HG03354 (cell line): ENCODE measurements at regions not wholly inside any gene's neighbourhood (a gene's known extent, or its start where the extent isn't known, plus 50 kb on each side); places are given as distances from the start of the nearest gene placed in this dataset.
"Not testable (repeated sequence)": the region's sequence is repeated elsewhere in the genome, so short reads cannot be mapped to it uniquely, and the experiment has no call there.

Experiments
- ATAC-seq: cut with Tn5 transposase; IDR thresholded peaks from one replicate; pipeline ENCODE4 v1.9.1; 2021; ENCODE audit warnings: mild to moderate bottlenecking; ENCODE audit not compliant: unreplicated experiment, poor library complexity, severe bottlenecking

DNA sequence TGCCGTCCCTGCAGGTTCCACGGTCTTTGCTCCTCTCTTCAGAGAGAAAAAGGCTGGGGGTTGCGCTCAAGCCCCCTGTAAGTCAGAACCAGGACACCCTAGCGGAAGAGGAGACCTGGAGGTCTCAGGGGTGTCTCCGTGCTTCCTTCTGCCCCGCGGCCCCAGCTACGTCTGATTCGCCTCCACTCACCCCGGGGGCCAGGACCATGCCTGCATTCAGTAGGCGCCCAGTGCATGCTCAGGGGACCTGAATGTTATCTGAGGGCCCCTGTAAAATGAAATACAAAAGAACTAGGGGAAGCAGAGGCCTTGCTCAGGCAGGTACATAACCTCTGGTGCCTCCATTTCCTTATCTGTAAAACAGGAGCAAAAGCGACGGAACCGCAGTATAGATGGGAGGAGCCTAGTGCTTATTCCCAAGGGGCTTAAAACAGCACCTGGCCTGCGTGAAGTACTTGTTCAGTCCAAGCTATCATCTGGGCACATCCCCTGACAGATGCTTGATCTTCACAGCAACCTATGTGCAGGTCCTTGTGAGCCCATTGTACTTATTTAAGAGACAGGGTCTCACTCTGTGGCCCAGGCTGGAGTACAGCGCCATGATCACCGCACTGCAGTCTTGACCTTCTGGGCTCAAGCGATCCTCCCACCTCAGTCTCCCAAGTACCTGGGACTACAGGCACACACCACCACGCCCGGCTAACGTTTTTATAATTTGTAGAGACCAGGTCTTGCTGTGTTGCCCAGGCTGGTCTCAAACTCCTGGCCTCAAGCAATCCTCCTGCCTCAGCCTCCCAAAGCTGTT, 110.3 kb upstream of the NCOR2 start:
- ATAC-seq = no peak

GRCh38 chr12:124676714-124677462, 109.5 kb upstream of the NCOR2 start:
- ATAC-seq = no peak

- no peak for ATAC-seq
Measured at GRCh38 chr12:124675881-124676713, 108.7 kb upstream of the NCOR2 start.

- no peak for ATAC-seq
Measured at GRCh38 chr12:124674937-124675336, 107.5 kb upstream of the NCOR2 start.

GRCh38 chr12:124673801-124674617, 106.6 kb upstream of the NCOR2 start:
- no peak for ATAC-seq

DNA sequence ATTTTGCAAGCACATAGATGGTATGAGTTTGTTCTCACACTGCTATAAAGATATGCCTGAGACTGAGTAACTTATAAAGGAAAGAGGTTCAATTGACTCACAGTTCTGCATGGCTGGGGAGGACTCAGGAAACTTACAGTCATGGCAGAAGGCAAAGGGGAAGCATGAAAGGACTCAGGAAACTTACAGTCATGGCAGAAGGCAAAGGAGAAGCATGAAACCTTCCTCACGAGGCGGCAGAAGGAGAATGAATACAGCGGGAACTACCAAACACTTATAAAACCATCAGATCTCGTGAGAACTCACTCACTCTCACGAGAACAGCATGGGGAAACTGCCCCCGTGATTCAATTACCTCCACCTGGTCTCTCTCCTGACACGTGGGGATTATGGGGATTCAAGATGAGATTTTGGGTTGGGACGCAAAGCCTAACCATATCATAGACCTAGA, 101.9 kb upstream of the NCOR2 start:
- not testable (repeated sequence) for ATAC-seq

- no peak for ATAC-seq
Measured at GRCh38 chr12:124668602-124669001, 101.2 kb upstream of the NCOR2 start.

GRCh38 chr12:124667506-124668326, 100.3 kb upstream of the NCOR2 start:
- ATAC-seq = no peak

GRCh38 chr12:124666722-124667259, 99.4 kb upstream of the NCOR2 start:
- ATAC-seq = no peak

- ATAC-seq = no peak
Measured at GRCh38 chr12:124665511-124665910, 98.1 kb upstream of the NCOR2 start.

GRCh38 chr12:124664395-124665111, 97.1 kb upstream of the NCOR2 start:
- ATAC-seq = no peak

GRCh38 chr12:124663771-124664366, 96.5 kb upstream of the NCOR2 start:
- no peak for ATAC-seq

DNA sequence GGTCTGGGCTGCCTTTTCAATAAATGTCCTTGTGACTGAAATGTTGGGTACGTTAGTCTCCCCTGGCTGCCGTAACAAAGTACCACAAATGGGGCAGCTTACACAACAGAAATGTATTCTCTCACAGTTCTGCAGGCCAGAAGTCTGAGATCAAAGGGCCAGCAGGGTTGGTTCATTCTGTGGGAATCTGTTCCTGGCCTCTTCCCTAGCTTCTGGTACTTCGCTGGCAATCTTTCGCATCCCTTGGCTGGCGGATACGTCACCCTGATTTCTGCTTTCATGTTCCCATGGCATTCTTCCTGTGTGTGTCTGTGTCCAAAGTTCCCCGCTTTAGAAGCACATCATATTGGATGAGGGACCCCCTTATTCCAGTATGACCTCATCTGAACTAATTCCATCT, 95.8 kb upstream of the NCOR2 start:
- ATAC-seq = no peak

GRCh38 chr12:124661341-124661740, 93.9 kb upstream of the NCOR2 start:
- ATAC-seq = no peak

GRCh38 chr12:124660851-124661250, 93.4 kb upstream of the NCOR2 start:
- ATAC-seq = no peak

DNA sequence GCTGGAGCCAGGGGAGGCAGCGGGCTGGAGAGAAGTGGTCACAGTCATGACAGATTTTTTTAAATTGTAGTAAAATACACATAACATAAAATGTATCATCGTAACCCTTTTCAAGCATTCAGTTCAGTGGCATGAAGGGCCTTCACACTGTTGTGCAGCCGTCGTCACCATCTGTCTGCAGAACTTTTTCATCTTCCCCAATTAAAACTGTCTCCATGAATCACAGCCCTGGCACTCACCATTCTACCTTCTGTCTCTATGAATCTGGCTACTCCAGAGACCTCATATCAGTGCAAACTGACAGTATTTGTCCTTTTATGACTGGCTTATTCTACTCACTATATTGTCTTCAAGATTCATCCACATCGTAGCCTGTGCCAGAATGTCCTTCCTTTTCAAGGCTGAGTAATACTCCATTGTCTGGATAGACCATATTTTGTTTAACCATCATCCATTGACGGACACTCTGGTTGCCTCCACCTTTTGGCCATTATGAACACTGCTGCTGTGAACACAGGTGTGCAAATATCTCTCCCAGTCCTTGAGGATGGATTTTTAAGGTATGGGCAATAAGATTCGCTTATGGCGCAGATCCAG, 91.5 kb upstream of the NCOR2 start:
- no peak for ATAC-seq

DNA sequence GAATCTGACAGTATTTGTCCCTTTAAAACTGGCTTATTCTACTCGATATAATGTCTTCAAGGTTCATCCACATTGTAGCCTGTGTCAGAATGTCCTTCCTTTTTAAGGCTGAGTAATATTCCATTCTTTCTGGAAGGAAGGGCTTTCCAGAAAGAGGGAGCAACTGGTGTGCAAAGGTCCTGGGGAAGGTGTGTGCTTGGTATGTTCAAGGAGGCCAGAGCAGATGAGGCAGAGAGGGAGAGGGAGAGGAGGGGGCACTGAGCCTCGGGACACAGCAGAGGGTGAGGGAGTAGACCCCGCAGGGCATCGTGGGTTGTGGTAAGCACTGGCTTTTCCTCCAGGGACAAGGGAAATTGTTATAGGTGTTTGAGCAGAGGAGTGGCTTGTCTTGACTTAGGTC, 90.9 kb upstream of the NCOR2 start:
- no peak for ATAC-seq
